HepG2 (cell line): ENCODE measurements at regions not wholly inside any gene's neighbourhood (a gene's known extent, or its start where the extent isn't known, plus 50 kb on each side); places are given as distances from the start of the nearest gene placed in this dataset.

ENCODE experiments used
- ATAC-seq: fragments of 200-7000 bp; cut with Tn5 transposase; 3 replicates; pipeline ENCODE4 v1.9.1; 2020; ENCODE audit warnings: mild to moderate bottlenecking, moderate library complexity
- BruUV-seq: library from RNA; stranded (reverse); fragments of 400-500 nt; replicated peaks from 2 replicates; lab custom pipeline; 2021; lab: Mats Ljungman, UMichigan
- CTCF ChIA-PET: fragments of 300-600 bp; formaldehyde crosslinking; extraction: SDS; loops from one replicate; lab custom pipeline; 2021; ENCODE audit warnings: low total read pairs, inconsistent platforms, low intra/inter-chr PET ratio; lab: Yijun Ruan, JAX
- POLR2A ChIA-PET: fragments of 350-600 bp; sonication (Branson Sonifier 250); formaldehyde crosslinking; loops from one replicate; lab custom pipeline; 2020; ENCODE audit warnings: antibody characterized with exemption, inconsistent platforms; lab: Yijun Ruan, JAX
- DNase-seq: peaks from one replicate; pipeline ENCODE4 v3.0.0-alpha.2; 2015; ENCODE audit warnings: low spot score
- FAIRE-seq: peaks from 3 replicates; lab custom pipeline; 2011; peaks lifted over from hg19 to GRCh38; lab: Jason Lieb, UNC
- H2AFZ ChIP-seq: one replicate; pipeline ENCODE4 v1.6.1; 2011; ENCODE audit warnings: low read length, inconsistent platforms
- H3K27ac ChIP-seq: fragments of 300-600 bp; 3 replicates; pipeline ENCODE4 v1.8.0; 2011; ENCODE audit warnings: mixed run types, mild to moderate bottlenecking, mixed read lengths, low read length, inconsistent platforms; ENCODE audit not compliant: insufficient read depth; ENCODE audit errors: extremely low read length
- H3K27me3 ChIP-seq, 2 experiments: fragments of 200-600 bp in 1 of 2; 2 replicates in 1 of 2; 3 replicates in 1 of 2; pipeline versions ENCODE4 v1.6.0 to v1.8.0; 2011; ENCODE audit warnings: low read length in 2 of 2, mild to moderate bottlenecking in 2 of 2, moderate library complexity in 2 of 2, inconsistent platforms in 1 of 2; ENCODE audit not compliant: insufficient read depth in 2 of 2, control insufficient read depth in 1 of 2
- H3K36me3 ChIP-seq, 2 experiments: fragments of 200-600 bp in 1 of 2; replicated peaks in 1 of 2; 2 replicates in 1 of 2; 3 replicates in 1 of 2; pipeline versions ENCODE4 v1.5.1 to v1.8.0; 2011; ENCODE audit warnings: low read length in 2 of 2, inconsistent platforms in 1 of 2; ENCODE audit not compliant: insufficient read depth in 2 of 2, control insufficient read depth in 1 of 2
- H3K4me1 ChIP-seq: 2 replicates; pipeline ENCODE4 v1.5.1; 2012; ENCODE audit warnings: low read length, inconsistent platforms; ENCODE audit not compliant: insufficient read depth
- H3K4me2 ChIP-seq: 2 replicates; pipeline ENCODE4 v1.6.0; 2011; ENCODE audit warnings: low read depth, low read length, inconsistent platforms
- H3K4me3 ChIP-seq, 3 experiments: fragments of 200-600 bp in 1 of 3; sonication (generic), shearing (Covaris generic) in 1 of 3; replicated peaks in 1 of 3; 2 replicates each; pipeline ENCODE4 v1.5.1; 2011 to 2016; ENCODE audit warnings: low read length in 3 of 3, inconsistent platforms in 2 of 3, low read depth in 2 of 3, mild to moderate bottlenecking in 2 of 3, control low read depth in 1 of 3, mixed read lengths in 1 of 3; ENCODE audit not compliant: insufficient read depth in 1 of 3
- H3K79me2 ChIP-seq: one replicate; pipeline ENCODE4 v1.6.1; 2011; ENCODE audit warnings: low read length, inconsistent platforms; ENCODE audit not compliant: insufficient read depth
- H3K9ac ChIP-seq: 2 replicates; pipeline ENCODE4 v1.6.0; 2011; ENCODE audit warnings: mild to moderate bottlenecking, low read depth, low read length, inconsistent platforms; ENCODE audit not compliant: insufficient read depth
- H3K9me3 ChIP-seq: 2 replicates; pipeline ENCODE4 v1.5.1; 2012; ENCODE audit warnings: mild to moderate bottlenecking, low read length
- H4K20me1 ChIP-seq: 2 replicates; pipeline ENCODE4 v1.6.0; 2011; ENCODE audit warnings: inconsistent platforms, mild to moderate bottlenecking, low read length, moderate library complexity; ENCODE audit not compliant: insufficient read depth
- CREBL2 ChIP-seq: sonication (generic); formaldehyde crosslinking; IDR thresholded peaks from 2 replicates; pipeline ENCODE4 v1.8.1; 2023; ENCODE audit warnings: missing genetic modification reagents, mild to moderate bottlenecking, borderline replicate concordance
- CTCF ChIP-seq: sonication (generic); formaldehyde crosslinking; IDR thresholded peaks from 2 replicates; pipeline ENCODE4 v1.5.0; 2020; ENCODE audit warnings: mild to moderate bottlenecking, missing genetic modification reagents, moderate library complexity
- DDIT3 ChIP-seq: sonication (generic); formaldehyde crosslinking; IDR thresholded peaks from 2 replicates; pipeline ENCODE4 v1.4.0; 2020; ENCODE audit warnings: mild to moderate bottlenecking, missing genetic modification reagents
- MAX ChIP-seq: IDR thresholded peaks from 2 replicates; pipeline ENCODE4 v1.6.1; 2012; ENCODE audit warnings: inconsistent platforms
- PHF8 ChIP-seq: sonication (generic); formaldehyde crosslinking; IDR thresholded peaks from 2 replicates; pipeline ENCODE4 v1.5.0; 2020; ENCODE audit warnings: missing genetic modification reagents
- SMC3 ChIP-seq: IDR thresholded peaks from 2 replicates; pipeline ENCODE4 v1.6.1; 2011; ENCODE audit warnings: low read length, improper control_type of control experiment
- ZBTB26 ChIP-seq: IDR thresholded peaks from 2 replicates; pipeline ENCODE4 v1.6.1; 2016; ENCODE audit warnings: missing compliant biosample characterization, missing genetic modification reagents, borderline replicate concordance
- ZBTB40 ChIP-seq, 2 experiments: fragments of 450-650 bp in 1 of 2; sonication (generic) in 1 of 2; formaldehyde crosslinking in 1 of 2; IDR thresholded peaks; 2 replicates each; pipeline versions ENCODE4 v1.6.1 to v1.8.0; 2016 to 2022; ENCODE audit warnings: antibody characterized with exemption in 1 of 2, mild to moderate bottlenecking in 1 of 2, missing genetic modification reagents in 1 of 2
- ZNF550 ChIP-seq: sonication (generic); formaldehyde crosslinking; IDR thresholded peaks from 2 replicates; pipeline ENCODE4 v1.4.0; 2020; ENCODE audit warnings: mild to moderate bottlenecking, missing genetic modification reagents, borderline replicate concordance
- ZNF891 ChIP-seq: sonication (generic); formaldehyde crosslinking; IDR thresholded peaks from 2 replicates; pipeline ENCODE4 v1.5.0; 2020; ENCODE audit warnings: mild to moderate bottlenecking, missing genetic modification reagents
- WGBS: methylation state at CpG from one replicate; pipeline ENCODE4 v1.1.6; 2017; ENCODE audit warnings: low lambda C conversion rate; 5-methylcytosine and 5-hydroxymethylcytosine counted together
- in situ Hi-C: cut with HindIII; loops from 2 replicates; pipeline ENCODE4 v1.10.0; 2017; ENCODE audit warnings: low pct_unique_long_range_greater_than_20kb; ENCODE audit not compliant: extremely low pct_ligation_motif_present
- intact Hi-C: fragments of 100-400 bp; cut with micrococcal nuclease; formaldehyde crosslinking; loops from one replicate; pipeline ENCODE4 v1.10.0; 2022; ENCODE audit not compliant: unreplicated experiment

GRCh38 chr21:22791986-22792560 is 1793.9 kb downstream of the NCAM2 start:
- Histone ChIP-seq H3K27me3 (no peaks in the 10 kb centered on the region), H3K4me1 (no peaks in the 10 kb centered on the region), H3K9me3 (peaks cover 25% of the 10 kb centered on the region), H4K20me1 (no peaks in the 10 kb centered on the region), H3K4me3 (no peak overlapping the region), H3K4me2 (no peak overlapping the region), H2AFZ (no peak overlapping the region), H3K27ac (no peak overlapping the region), H3K36me3 (no peaks in the 10 kb centered on the region), H3K79me2 (no peaks in the 10 kb centered on the region), H3K9ac (no peak overlapping the region)
- in situ Hi-C loops = loop anchor here (5.0 to 10.0 kb wide), 2 partner anchors 1627 to 1790 kb away; no protein-coding TSS in a partner anchor
- FAIRE-seq (no peak), DNase-seq (peak; percentile 12), ATAC-seq (no peak)
- POLR2A ChIA-PET = no interaction called here
- WGBS = 2% methylated on average over 3 of the region's 3 CpGs
- no TSS peak for BruUV-seq
- CTCF ChIA-PET = interaction anchor here (1.3 to 1.7 kb wide), 3 partner anchors 1628 to 1793 kb away, joined by 4 to 5 read pairs (median 5); partner anchors contain the start of gene NCAM2
- intact Hi-C loops = loop anchor here (10.0 kb wide), 1 partner anchor 1557 kb away; no protein-coding TSS in a partner anchor
- TF ChIP-seq ZNF550 (CRISPR knock-in tag) = no peak
- TF ChIP-seq ZBTB26 (CRISPR knock-in tag) = no peak
- peak; percentile 41 for TF ChIP-seq CTCF (CRISPR knock-in tag)
- peak; percentile 22; the same call in 1 of the 2 replicates for TF ChIP-seq SMC3
- TF ChIP-seq MAX = no peak
- no peak for TF ChIP-seq ZBTB40 (IDR thresholded peaks at IDR 0.05)
- TF ChIP-seq ZBTB40 (CRISPR knock-in tag; IDR thresholded peaks at IDR 0.05) = no peak
- TF ChIP-seq ZNF891 (CRISPR knock-in tag) = no peak
- TF ChIP-seq PHF8 (CRISPR knock-in tag) = no peak
- no peak for TF ChIP-seq CREBL2 (CRISPR knock-in tag)
- no peak for TF ChIP-seq DDIT3 (CRISPR knock-in tag)
